Chondrocyte (in vitro differentiated cells): ENCODE measurements at regions not wholly inside any gene's neighbourhood (a gene's known extent, or its start where the extent isn't known, plus 50 kb on each side); places are given as distances from the start of the nearest gene placed in this dataset.

Experiments
- DNase-seq: peaks from one replicate; pipeline ENCODE4 v3.0.0; 2021; ENCODE audit warnings: mixed read lengths, low spot score
- H3K27ac Mint-ChIP-seq: one replicate; pipeline ENCODE4 v1.8.0; 2021; ENCODE audit warnings: mild to moderate bottlenecking, moderate library complexity, mixed read lengths; ENCODE audit not compliant: unreplicated experiment
- H3K27me3 Mint-ChIP-seq: 2 replicates; pipeline ENCODE4 v1.8.0; 2021; ENCODE audit warnings: low read depth, mixed read lengths
- H3K36me3 Mint-ChIP-seq: 2 replicates; pipeline ENCODE4 v1.8.0; 2021; ENCODE audit warnings: low read depth, mixed read lengths
- H3K4me1 Mint-ChIP-seq: 2 replicates; pipeline ENCODE4 v1.8.0; 2021; ENCODE audit warnings: low read depth, mild to moderate bottlenecking, mixed read lengths
- H3K4me3 Mint-ChIP-seq: one replicate; pipeline ENCODE4 v1.8.0; 2021; ENCODE audit warnings: mild to moderate bottlenecking, moderate library complexity, mixed read lengths; ENCODE audit not compliant: unreplicated experiment
- H3K9me3 Mint-ChIP-seq: 2 replicates; pipeline ENCODE4 v1.8.0; 2021; ENCODE audit warnings: low read depth, mixed read lengths
- TF ChIP-seq, protein P1 (sequence below): fragments of 200-600 bp; sonication (generic); IDR thresholded peaks from 2 replicates; pipeline ENCODE4 v1.5.0; 2021; ENCODE audit warnings: antibody characterized with exemption, mild to moderate bottlenecking, moderate library complexity

- Mint-ChIP-seq H3K9me3 (no peaks in the 10 kb centered on the region), H3K27me3 (no peaks in the 10 kb centered on the region), H3K4me1 (peaks cover 39% of the 10 kb centered on the region), H3K4me3 (no peak overlapping the region), H3K27ac (peak overlapping the region; percentile 37), H3K36me3 (no peaks in the 10 kb centered on the region)
- TF ChIP-seq, protein P1, sequence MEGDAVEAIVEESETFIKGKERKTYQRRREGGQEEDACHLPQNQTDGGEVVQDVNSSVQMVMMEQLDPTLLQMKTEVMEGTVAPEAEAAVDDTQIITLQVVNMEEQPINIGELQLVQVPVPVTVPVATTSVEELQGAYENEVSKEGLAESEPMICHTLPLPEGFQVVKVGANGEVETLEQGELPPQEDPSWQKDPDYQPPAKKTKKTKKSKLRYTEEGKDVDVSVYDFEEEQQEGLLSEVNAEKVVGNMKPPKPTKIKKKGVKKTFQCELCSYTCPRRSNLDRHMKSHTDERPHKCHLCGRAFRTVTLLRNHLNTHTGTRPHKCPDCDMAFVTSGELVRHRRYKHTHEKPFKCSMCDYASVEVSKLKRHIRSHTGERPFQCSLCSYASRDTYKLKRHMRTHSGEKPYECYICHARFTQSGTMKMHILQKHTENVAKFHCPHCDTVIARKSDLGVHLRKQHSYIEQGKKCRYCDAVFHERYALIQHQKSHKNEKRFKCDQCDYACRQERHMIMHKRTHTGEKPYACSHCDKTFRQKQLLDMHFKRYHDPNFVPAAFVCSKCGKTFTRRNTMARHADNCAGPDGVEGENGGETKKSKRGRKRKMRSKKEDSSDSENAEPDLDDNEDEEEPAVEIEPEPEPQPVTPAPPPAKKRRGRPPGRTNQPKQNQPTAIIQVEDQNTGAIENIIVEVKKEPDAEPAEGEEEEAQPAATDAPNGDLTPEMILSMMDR, result no peak
- DNase-seq, result no peak
Measured at GRCh38 chr6:139547122-139547776, 172.8 kb upstream of the CITED2 start.

- Mint-ChIP-seq H3K27me3 (no peaks in the 10 kb centered on the region), H3K9me3 (no peaks in the 10 kb centered on the region), H3K4me1 (peaks cover 42% of the 10 kb centered on the region), H3K4me3 (no peak overlapping the region), H3K36me3 (no peaks in the 10 kb centered on the region), H3K27ac (peak overlapping the region; percentile 4)
- TF ChIP-seq, protein P1, result no peak
- no peak for DNase-seq
Measured at GRCh38 chr6:139546106-139546472, 171.6 kb upstream of the CITED2 start.

- Mint-ChIP-seq H3K4me1 (peaks cover 43% of the 10 kb centered on the region), H3K36me3 (no peaks in the 10 kb centered on the region)
Measured at GRCh38 chr6:139545206-139546105, 171.0 kb upstream of the CITED2 start.

DNA sequence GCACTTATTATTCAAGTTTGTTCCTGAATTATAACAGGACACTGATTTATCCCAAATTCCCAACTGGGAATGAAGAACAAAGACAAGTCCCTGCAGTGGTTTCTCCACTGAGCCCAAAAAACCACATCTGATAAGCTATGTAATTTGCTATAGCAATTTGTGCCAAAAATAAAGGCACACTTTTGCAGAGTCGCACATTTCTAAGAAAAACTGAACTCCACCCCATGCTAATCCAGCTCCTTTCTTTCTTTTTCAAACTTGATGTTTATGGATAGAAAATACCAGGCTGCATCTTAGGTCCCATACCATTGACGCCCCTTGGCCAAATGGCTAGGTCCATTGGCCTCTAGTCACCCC is 170.2 kb upstream of the CITED2 start:
- H3K27ac Mint-ChIP-seq, result no peak overlapping the region
- H3K4me3 Mint-ChIP-seq, result no peak overlapping the region
- no peak for DNase-seq
- no peaks in the 10 kb centered on the region for H3K9me3 Mint-ChIP-seq
- TF ChIP-seq, protein P1, result no peak
- H3K27me3 Mint-ChIP-seq, result no peaks in the 10 kb centered on the region
- no peaks in the 10 kb centered on the region for H3K36me3 Mint-ChIP-seq
- H3K4me1 Mint-ChIP-seq, result peaks cover 48% of the 10 kb centered on the region

More at GRCh38 chr6:139545206-139546105, 171.0 kb upstream of the CITED2 start:
- TF ChIP-seq, protein P1, result no peak
- Mint-ChIP-seq H3K27ac (peak overlapping the region; percentile 4), H3K9me3 (no peaks in the 10 kb centered on the region), H3K4me3 (no peak overlapping the region), H3K27me3 (no peaks in the 10 kb centered on the region)
- DNase-seq, result no peak

- Mint-ChIP-seq H3K27me3 (no peaks in the 10 kb centered on the region), H3K9me3 (no peaks in the 10 kb centered on the region), H3K27ac (no peak overlapping the region), H3K36me3 (no peaks in the 10 kb centered on the region), H3K4me1 (peaks cover 50% of the 10 kb centered on the region), H3K4me3 (no peak overlapping the region)
- TF ChIP-seq, protein P1, result no peak
- no peak for DNase-seq
Measured at GRCh38 chr6:139542351-139542750, 167.9 kb upstream of the CITED2 start.
